Ishikawa (cell line): ENCODE measurements at regions not wholly inside any gene's neighbourhood (a gene's known extent, or its start where the extent isn't known, plus 50 kb on each side); places are given as distances from the start of the nearest gene placed in this dataset.

ENCODE experiments used
- CEBPB ChIP-seq: IDR thresholded peaks from 2 replicates; pipeline ENCODE4 v1.6.1; 2012
- EGR1 ChIP-seq: IDR thresholded peaks from 2 replicates; pipeline ENCODE4 v1.6.1; 2012
- EP300 ChIP-seq: IDR thresholded peaks from 2 replicates; pipeline ENCODE4 v1.6.1; 2012; ENCODE audit warnings: borderline replicate concordance
- FOXM1 ChIP-seq: IDR thresholded peaks from 2 replicates; pipeline ENCODE4 v1.6.1; 2012; ENCODE audit warnings: low read depth, borderline replicate concordance
- NFIC ChIP-seq: IDR thresholded peaks from 2 replicates; pipeline ENCODE4 v1.6.1; 2012
- REST ChIP-seq: IDR thresholded peaks from 2 replicates; pipeline ENCODE4 v1.6.1; 2012; ENCODE audit warnings: low read depth, mild to moderate bottlenecking
- USF1 ChIP-seq: IDR thresholded peaks from 2 replicates; pipeline ENCODE4 v1.6.1; 2012
- ZBTB7A ChIP-seq: IDR thresholded peaks from 2 replicates; pipeline ENCODE4 v1.6.1; 2012; ENCODE audit warnings: low read depth

- no peak for TF ChIP-seq NFIC
- TF ChIP-seq REST = no peak
- TF ChIP-seq ZBTB7A = no peak
- TF ChIP-seq USF1 = no peak
- TF ChIP-seq EP300 = no peak
- no peak for TF ChIP-seq EGR1
- no peak for TF ChIP-seq CEBPB
- TF ChIP-seq FOXM1 = no peak
Measured at GRCh38 chr16:74070237-74070636, 226.4 kb upstream of the PSMD7 start.
